WERI-Rb-1 (cell line): ENCODE measurements at regions not wholly inside any gene's neighbourhood (a gene's known extent, or its start where the extent isn't known, plus 50 kb on each side); places are given as distances from the start of the nearest gene placed in this dataset.
"Not testable (repeated sequence)": the region's sequence is repeated elsewhere in the genome, so short reads cannot be mapped to it uniquely, and the experiment has no call there.

Source experiments
- DNase-seq: peaks from one replicate; pipeline ENCODE4 v3.0.0-alpha.2; 2020
- H3K27ac ChIP-seq: fragments of 250-450 bp; sonication (Bioruptor Pico); 2 replicates; pipeline ENCODE4 v1.5.1; 2020; ENCODE audit warnings: mild to moderate bottlenecking, moderate library complexity
- H3K27me3 ChIP-seq: fragments of 250-450 bp; sonication (Bioruptor Pico); 2 replicates; pipeline ENCODE4 v1.5.1; 2021; ENCODE audit warnings: mild to moderate bottlenecking, low read depth, moderate library complexity; ENCODE audit not compliant: insufficient read depth, severe bottlenecking
- H3K36me3 ChIP-seq: fragments of 250-450 bp; sonication (Bioruptor Pico); 2 replicates; pipeline ENCODE4 v1.5.1; 2020; ENCODE audit warnings: mild to moderate bottlenecking, moderate library complexity
- H3K4me3 ChIP-seq: 2 replicates; pipeline ENCODE4 v1.5.1; 2011; ENCODE audit warnings: low read depth, mild to moderate bottlenecking, control low read depth, low read length
- H3K9me3 ChIP-seq: fragments of 250-450 bp; sonication (Bioruptor Pico); 2 replicates; pipeline ENCODE4 v1.5.1; 2021; ENCODE audit warnings: mild to moderate bottlenecking, moderate library complexity; ENCODE audit not compliant: severe bottlenecking
- TF ChIP-seq, protein P1 (sequence below): IDR thresholded peaks from 2 replicates; pipeline ENCODE4 v1.5.1; 2011; ENCODE audit warnings: low read depth, mild to moderate bottlenecking, control low read depth, inconsistent platforms, low read length

GRCh38 chr2:120511536-120511935, 165.6 kb downstream of the INHBB start:
- H3K27me3 ChIP-seq, result no peaks in the 10 kb centered on the region
- no peaks in the 10 kb centered on the region for H3K9me3 ChIP-seq
- H3K27ac ChIP-seq, result no peak overlapping the region
- no peak overlapping the region for H3K4me3 ChIP-seq
- H3K36me3 ChIP-seq, result no peaks in the 10 kb centered on the region
- no peak for DNase-seq
- TF ChIP-seq, protein P1, sequence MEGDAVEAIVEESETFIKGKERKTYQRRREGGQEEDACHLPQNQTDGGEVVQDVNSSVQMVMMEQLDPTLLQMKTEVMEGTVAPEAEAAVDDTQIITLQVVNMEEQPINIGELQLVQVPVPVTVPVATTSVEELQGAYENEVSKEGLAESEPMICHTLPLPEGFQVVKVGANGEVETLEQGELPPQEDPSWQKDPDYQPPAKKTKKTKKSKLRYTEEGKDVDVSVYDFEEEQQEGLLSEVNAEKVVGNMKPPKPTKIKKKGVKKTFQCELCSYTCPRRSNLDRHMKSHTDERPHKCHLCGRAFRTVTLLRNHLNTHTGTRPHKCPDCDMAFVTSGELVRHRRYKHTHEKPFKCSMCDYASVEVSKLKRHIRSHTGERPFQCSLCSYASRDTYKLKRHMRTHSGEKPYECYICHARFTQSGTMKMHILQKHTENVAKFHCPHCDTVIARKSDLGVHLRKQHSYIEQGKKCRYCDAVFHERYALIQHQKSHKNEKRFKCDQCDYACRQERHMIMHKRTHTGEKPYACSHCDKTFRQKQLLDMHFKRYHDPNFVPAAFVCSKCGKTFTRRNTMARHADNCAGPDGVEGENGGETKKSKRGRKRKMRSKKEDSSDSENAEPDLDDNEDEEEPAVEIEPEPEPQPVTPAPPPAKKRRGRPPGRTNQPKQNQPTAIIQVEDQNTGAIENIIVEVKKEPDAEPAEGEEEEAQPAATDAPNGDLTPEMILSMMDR, result no peak

DNA sequence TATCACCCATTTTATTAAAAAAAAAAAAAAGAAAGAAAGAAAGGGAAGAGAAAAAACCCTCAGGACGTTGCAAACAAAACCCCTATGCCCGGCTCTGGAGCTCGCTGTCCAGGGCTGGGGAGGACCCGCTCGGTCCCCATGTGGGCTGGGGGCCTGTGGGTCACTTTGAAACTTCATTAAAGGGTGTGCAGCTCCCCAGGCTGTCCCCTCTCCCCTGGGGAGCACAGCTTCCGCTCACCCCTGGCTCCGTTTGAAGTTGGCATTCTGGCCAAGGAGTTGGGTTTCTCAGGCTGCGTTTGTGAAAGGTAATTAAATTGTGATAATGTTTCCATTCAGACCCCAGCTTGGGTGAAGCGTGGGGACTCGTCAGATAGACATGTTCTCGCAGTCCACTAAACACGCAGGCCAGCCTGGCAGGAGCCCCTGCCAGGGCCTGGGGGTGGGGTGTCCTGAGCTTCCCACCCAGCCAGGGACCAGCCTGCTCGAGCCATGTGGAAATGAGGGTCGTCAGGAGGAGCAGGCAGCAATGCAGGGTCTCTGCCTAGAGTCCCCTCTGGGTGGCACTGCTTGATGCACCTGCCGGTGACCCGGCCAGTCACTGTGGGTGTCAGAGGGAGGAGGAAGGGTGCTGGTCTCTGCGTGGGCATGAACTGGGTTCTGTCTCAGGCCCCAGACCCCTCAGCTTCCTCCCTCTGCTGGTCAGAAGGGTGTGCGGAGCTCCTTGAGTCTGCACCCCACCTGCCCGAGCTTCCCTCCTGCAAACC, 166.2 kb downstream of the INHBB start:
- H3K27me3 ChIP-seq, result no peaks in the 10 kb centered on the region
- DNase-seq, result peak; percentile 46
- H3K4me3 ChIP-seq, result no peak overlapping the region
- TF ChIP-seq, protein P1, result peak; percentile 66
- no peaks in the 10 kb centered on the region for H3K9me3 ChIP-seq
- H3K27ac ChIP-seq, result no peak overlapping the region
- H3K36me3 ChIP-seq, result no peaks in the 10 kb centered on the region

DNA sequence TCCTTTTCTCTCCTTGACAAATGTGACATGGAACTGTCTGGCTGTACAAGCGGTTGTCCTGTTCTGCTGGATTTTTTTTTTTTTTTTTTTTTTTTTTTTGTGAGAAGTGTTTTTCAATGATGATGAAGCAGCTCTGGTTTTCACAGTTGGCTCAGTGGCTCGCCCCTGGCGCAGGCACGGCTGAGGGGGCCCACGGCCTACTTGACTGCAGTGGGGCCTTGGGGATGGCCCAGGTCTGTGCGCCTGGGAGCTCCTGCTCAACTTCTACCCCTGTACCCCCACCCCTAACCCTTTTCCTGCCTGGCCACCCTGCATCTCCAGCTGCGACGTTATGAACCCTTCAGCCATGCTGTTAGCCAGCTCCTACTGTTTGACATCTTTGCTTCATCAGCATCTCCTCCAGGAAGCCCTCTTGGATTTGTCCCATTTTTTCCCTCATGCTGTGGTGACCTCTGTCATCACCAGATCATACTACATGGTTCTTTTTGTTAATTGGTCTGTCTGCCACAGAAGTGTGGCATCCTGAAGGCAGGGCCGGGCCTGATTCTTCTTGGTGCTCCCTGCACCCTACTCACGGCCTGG, 167.9 kb downstream of the INHBB start:
- Histone ChIP-seq H3K27me3 (no peaks in the 10 kb centered on the region), H3K4me3 (no peak overlapping the region), H3K9me3 (no peaks in the 10 kb centered on the region), H3K27ac (no peak overlapping the region), H3K36me3 (no peaks in the 10 kb centered on the region)
- no peak for DNase-seq
- TF ChIP-seq, protein P1, result no peak

- H3K4me3 ChIP-seq, result no peak overlapping the region
- no peak for DNase-seq
- no peaks in the 10 kb centered on the region for H3K27me3 ChIP-seq
- no peaks in the 10 kb centered on the region for H3K9me3 ChIP-seq
- TF ChIP-seq, protein P1, result no peak
- H3K36me3 ChIP-seq, result no peaks in the 10 kb centered on the region
- H3K27ac ChIP-seq, result no peak overlapping the region
These were observed 168.6 kb downstream of the INHBB start for GRCh38 chr2:120514521-120514920.

DNA sequence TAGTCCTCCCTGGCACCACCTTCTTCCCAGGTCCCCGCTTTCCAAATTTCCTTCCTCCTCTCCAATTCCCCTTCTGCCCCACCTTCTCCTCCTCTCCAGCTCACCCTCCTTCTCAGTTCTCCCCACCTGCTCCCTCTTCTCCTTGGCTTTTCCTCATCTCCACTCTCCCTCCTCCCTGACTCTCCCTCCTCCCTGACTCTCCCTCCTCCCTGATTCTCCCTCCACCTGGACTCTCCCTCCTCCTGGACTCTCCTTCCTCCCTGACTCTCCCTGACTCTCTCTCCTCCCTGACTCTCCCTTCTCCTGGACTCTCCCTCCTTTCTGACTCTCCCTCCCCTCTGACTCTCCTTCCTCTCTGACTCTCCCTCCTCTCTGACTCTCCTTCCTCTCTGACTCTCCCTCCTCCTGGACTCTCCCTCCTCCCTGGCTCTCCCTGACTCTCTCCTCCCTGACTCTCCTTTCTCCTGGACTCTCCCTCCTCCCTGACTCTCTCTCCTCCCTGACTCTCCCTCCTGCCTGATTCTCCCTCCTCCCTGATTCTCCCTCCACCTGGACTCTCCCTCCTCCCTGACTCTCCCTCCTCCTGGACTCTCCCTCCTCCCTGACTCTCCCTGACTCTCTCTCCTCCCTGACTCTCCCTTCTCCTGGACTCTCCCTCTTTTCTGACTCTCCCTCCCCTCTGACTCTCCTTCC, 169.3 kb downstream of the INHBB start:
- not testable (repeated sequence) for DNase-seq, H3K27me3 ChIP-seq, H3K4me3 ChIP-seq, H3K36me3 ChIP-seq, H3K9me3 ChIP-seq, H3K27ac ChIP-seq
